LNCaP clone FGC (cell line): ENCODE measurements at regions not wholly inside any gene's neighbourhood (a gene's known extent, or its start where the extent isn't known, plus 50 kb on each side); places are given as distances from the start of the nearest gene placed in this dataset.

Experiments used
- DNase-seq: peaks from one replicate; pipeline ENCODE4 v3.0.0-alpha.2; 2011; ENCODE audit warnings: low read depth
- H3K4me3 ChIP-seq: 2 replicates; pipeline ENCODE4 v1.5.1; 2011; ENCODE audit warnings: mild to moderate bottlenecking, low read depth, low read length, control low read depth
- CTCF ChIP-seq: IDR thresholded peaks from 2 replicates; pipeline ENCODE4 v1.5.1; 2012; ENCODE audit warnings: mild to moderate bottlenecking; ENCODE audit not compliant: control insufficient read depth, insufficient read depth; ENCODE audit errors: extremely low read depth

- no peak for TF ChIP-seq CTCF
- H3K4me3 ChIP-seq: no peak overlapping the region
- DNase-seq: no peak
Observed at GRCh38 chr14:65329481-65329880, 83.0 kb upstream of the FUT8 start.

GRCh38 chr14:65329911-65330310, 82.6 kb upstream of the FUT8 start:
- TF ChIP-seq CTCF: no peak
- DNase-seq: no peak
- H3K4me3 ChIP-seq: no peak overlapping the region

GRCh38 chr14:65330416-65330815, 82.1 kb upstream of the FUT8 start:
- no peak overlapping the region for H3K4me3 ChIP-seq
- no peak for TF ChIP-seq CTCF

GRCh38 chr14:65331652-65332051, 80.9 kb upstream of the FUT8 start:
- no peak overlapping the region for H3K4me3 ChIP-seq

More at GRCh38 chr14:65330416-65330815, 82.1 kb upstream of the FUT8 start:
- DNase-seq: no peak

GRCh38 chr14:65332141-65332871, 80.2 kb upstream of the FUT8 start:
- no peak for DNase-seq
- TF ChIP-seq CTCF: no peak
- no peak overlapping the region for H3K4me3 ChIP-seq

More at GRCh38 chr14:65331652-65332051, 80.9 kb upstream of the FUT8 start:
- DNase-seq: no peak
- no peak for TF ChIP-seq CTCF

- no peak for DNase-seq
- TF ChIP-seq CTCF: no peak
- no peak overlapping the region for H3K4me3 ChIP-seq
Observed at GRCh38 chr14:65333943-65334687, 78.4 kb upstream of the FUT8 start.
